GM18858 (cell line): ENCODE measurements at regions not wholly inside any gene's neighbourhood (a gene's known extent, or its start where the extent isn't known, plus 50 kb on each side); places are given as distances from the start of the nearest gene placed in this dataset.
"Not testable (repeated sequence)": the region's sequence is repeated elsewhere in the genome, so short reads cannot be mapped to it uniquely, and the experiment has no call there.

Experiments
- ATAC-seq: cut with Tn5 transposase; IDR thresholded peaks from one replicate; pipeline ENCODE4 v1.9.1; 2021; ENCODE audit not compliant: unreplicated experiment

- ATAC-seq = no peak
These were observed 1814.0 kb downstream of the PLA2G4A start for GRCh38 chr1:188642704-188643103.

GRCh38 chr1:188652678-188653077 lies 1823.9 kb downstream of the PLA2G4A start:
- ATAC-seq = no peak

- not testable (repeated sequence) for ATAC-seq
These were observed 1821.7 kb downstream of the BRINP3 start for GRCh38 chr1:188655966-188656365.

GRCh38 chr1:188660572-188660971 lies 1817.1 kb downstream of the BRINP3 start:
- ATAC-seq = no peak

- ATAC-seq = no peak
These were observed 1812.2 kb downstream of the BRINP3 start for GRCh38 chr1:188665477-188665876.

- ATAC-seq = peak; percentile 53
These were observed 1809.6 kb downstream of the BRINP3 start for GRCh38 chr1:188668083-188668482.

- no peak for ATAC-seq
These were observed 1807.8 kb downstream of the BRINP3 start for GRCh38 chr1:188669728-188670382.

- ATAC-seq = no peak
These were observed 1806.8 kb downstream of the BRINP3 start for GRCh38 chr1:188670837-188671236.

- ATAC-seq = no peak
These were observed 1805.5 kb downstream of the BRINP3 start for GRCh38 chr1:188672153-188672552.

- ATAC-seq = no peak
These were observed 1788.1 kb downstream of the BRINP3 start for GRCh38 chr1:188689542-188689941.

GRCh38 chr1:188700116-188700515 lies 1777.5 kb downstream of the BRINP3 start:
- ATAC-seq = no peak

- ATAC-seq = no peak
These were observed 1770.9 kb downstream of the BRINP3 start for GRCh38 chr1:188706742-188707141.

- ATAC-seq = no peak
These were observed 1768.7 kb downstream of the BRINP3 start for GRCh38 chr1:188708795-188709535.

- no peak for ATAC-seq
These were observed 1762.1 kb downstream of the BRINP3 start for GRCh38 chr1:188715566-188715965.

GRCh38 chr1:188719735-188720134 lies 1757.9 kb downstream of the BRINP3 start:
- no peak for ATAC-seq

GRCh38 chr1:188723332-188724020 lies 1754.2 kb downstream of the BRINP3 start:
- no peak for ATAC-seq

GRCh38 chr1:188729039-188729438 lies 1748.6 kb downstream of the BRINP3 start:
- no peak for ATAC-seq

GRCh38 chr1:188735567-188735966 lies 1742.1 kb downstream of the BRINP3 start:
- no peak for ATAC-seq

- ATAC-seq = not testable (repeated sequence)
These were observed 1728.4 kb downstream of the BRINP3 start for GRCh38 chr1:188749275-188749674.

- ATAC-seq = not testable (repeated sequence)
These were observed 1725.6 kb downstream of the BRINP3 start for GRCh38 chr1:188752027-188752426.

GRCh38 chr1:188757747-188758146 lies 1719.9 kb downstream of the BRINP3 start:
- not testable (repeated sequence) for ATAC-seq

GRCh38 chr1:188761226-188761625 lies 1716.4 kb downstream of the BRINP3 start:
- no peak for ATAC-seq
